Transverse colon (tissue), 3 donors: ENCODE measurements at regions not wholly inside any gene's neighbourhood (a gene's known extent, or its start where the extent isn't known, plus 50 kb on each side); places are given as distances from the start of the nearest gene placed in this dataset.

Source experiments
- CTCF ChIP-seq, 5 experiments: fragments of 200-600 bp in 3 of 5; fragments of 450-650 bp in 2 of 5; sonication (generic) in 3 of 5; IDR thresholded peaks; 1 replicate in 2 of 5; 2 replicates in 3 of 5; pipeline ENCODE4 v1.5.1; 2016 to 2017; ENCODE audit warnings: antibody characterized with exemption in 5 of 5, inconsistent platforms in 3 of 5, mild to moderate bottlenecking in 2 of 5, moderate library complexity in 1 of 5
- POLR2A ChIP-seq: fragments of 450-650 bp; IDR thresholded peaks from one replicate; pipeline ENCODE4 v1.6.1; 2016; ENCODE audit warnings: antibody characterized with exemption, mild to moderate bottlenecking, moderate library complexity

GRCh38 chr9:129558551-129559505, 62.1 kb downstream of the C9orf50 start:
- no peak for TF ChIP-seq POLR2A
- no peak for TF ChIP-seq CTCF (IDR thresholded peaks at IDR 0.05)
